ENCODE measurements at regions not wholly inside any gene's neighbourhood (a gene's known extent, or its start where the extent isn't known, plus 50 kb on each side); places are given as distances from the start of the nearest gene placed in this dataset.

- DNase-seq (ENCODE audit: low spot score) = no peak
These were observed 258.7 kb downstream of the FLRT2 start for GRCh38 chr14:85788470-85789233.

GRCh38 chr14:85766295-85766694 is 236.4 kb downstream of the FLRT2 start:
- DNase-seq (ENCODE audit: low spot score) = no peak

- DNase-seq (ENCODE audit: low spot score) = no peak
These were observed 234.9 kb downstream of the FLRT2 start for GRCh38 chr14:85764822-85765221.

GRCh38 chr14:85762526-85762925 is 232.6 kb downstream of the FLRT2 start:
- no peak for DNase-seq (ENCODE audit: low spot score)

GRCh38 chr14:85752175-85752574 is 222.2 kb downstream of the FLRT2 start:
- no peak for DNase-seq (ENCODE audit: low spot score)

- DNase-seq (ENCODE audit: low spot score) = no peak
These were observed 214.6 kb downstream of the FLRT2 start for GRCh38 chr14:85744573-85744972.

GRCh38 chr14:85732031-85732430 is 202.1 kb downstream of the FLRT2 start:
- no peak for DNase-seq (ENCODE audit: low spot score)

- no peak for DNase-seq (ENCODE audit: low spot score)
These were observed 201.2 kb downstream of the FLRT2 start for GRCh38 chr14:85731186-85731585.

- no peak for DNase-seq (ENCODE audit: low spot score)
These were observed 198.6 kb downstream of the FLRT2 start for GRCh38 chr14:85728476-85729065.

- DNase-seq (ENCODE audit: low spot score) = no peak
These were observed 184.1 kb downstream of the FLRT2 start for GRCh38 chr14:85714069-85714468.

GRCh38 chr14:85711620-85712019 is 181.7 kb downstream of the FLRT2 start:
- no peak for DNase-seq (ENCODE audit: low spot score)
